SK-N-SH (cell line): ENCODE measurements at regions not wholly inside any gene's neighbourhood (a gene's known extent, or its start where the extent isn't known, plus 50 kb on each side); places are given as distances from the start of the nearest gene placed in this dataset.

Experiments
- CTCF ChIA-PET: fragments of 300-600, 350-600 bp; formaldehyde crosslinking; extraction: SDS; loops from one replicate; lab custom pipeline; 2021; lab: Yijun Ruan, JAX
- POLR2A ChIA-PET: fragments of 350-600 bp; sonication (Branson Sonifier 250); formaldehyde crosslinking; extraction: SDS; loops from one replicate; lab custom pipeline; 2020; ENCODE audit warnings: antibody characterized with exemption, inconsistent platforms; lab: Yijun Ruan, JAX
- DNase-seq: peaks from one replicate; pipeline ENCODE4 v3.0.0; 2012
- H2AFZ ChIP-seq: fragments of 200-600 bp; sonication (generic); 2 replicates; pipeline ENCODE4 v1.8.1; 2016; ENCODE audit warnings: antibody characterized with exemption, mild to moderate bottlenecking, low read depth
- H3F3A ChIP-seq: fragments of 200-600 bp; sonication (generic); replicated peaks from 2 replicates; pipeline ENCODE3; 2016; ENCODE audit warnings: antibody characterized with exemption, mild to moderate bottlenecking; ENCODE audit not compliant: insufficient read depth
- H3K27ac ChIP-seq, 2 experiments: fragments of 200-500 bp in 1 of 2; fragments of 200-600 bp in 1 of 2; sonication (Bioruptor generic) in 1 of 2; sonication (generic), shearing (Covaris generic) in 1 of 2; 2 replicates each; pipeline versions ENCODE4 v1.5.1 to v1.6.1; 2014 to 2016; ENCODE audit warnings: low read depth in 2 of 2, inconsistent platforms in 1 of 2, low read length in 1 of 2, mild to moderate bottlenecking in 1 of 2, mixed read lengths in 1 of 2
- H3K27me3 ChIP-seq: fragments of 200-600 bp; sonication (generic), shearing (Covaris generic); 2 replicates; pipeline ENCODE4 v1.6.1; 2016; ENCODE audit warnings: mixed run types; ENCODE audit not compliant: insufficient read depth
- H3K36me3 ChIP-seq, 2 experiments: fragments of 200-500 bp in 1 of 2; fragments of 200-600 bp in 1 of 2; sonication (Bioruptor generic) in 1 of 2; sonication (generic) in 1 of 2; replicated peaks in 1 of 2; 2 replicates each; pipeline versions ENCODE3 to v1.5.1; 2014 to 2016; ENCODE audit warnings: low read length in 1 of 2, mild to moderate bottlenecking in 1 of 2; ENCODE audit not compliant: insufficient read depth in 2 of 2, control insufficient read depth in 1 of 2
- H3K4me1 ChIP-seq, 2 experiments: fragments of 200-500 bp in 1 of 2; fragments of 200-600 bp in 1 of 2; sonication (Bioruptor generic) in 1 of 2; sonication (generic), shearing (Covaris generic) in 1 of 2; 2 replicates each; pipeline versions ENCODE4 v1.5.1 to v1.6.1; 2014 to 2016; ENCODE audit warnings: low read depth in 1 of 2, low read length in 1 of 2, mixed run types in 1 of 2; ENCODE audit not compliant: insufficient read depth in 2 of 2, control insufficient read depth in 1 of 2
- H3K4me2 ChIP-seq: fragments of 200-600 bp; sonication (generic), shearing (Covaris generic); 2 replicates; pipeline ENCODE4 v1.6.1; 2017; ENCODE audit warnings: mixed run types
- H3K4me3 ChIP-seq, 2 experiments: fragments of 200-500 bp in 1 of 2; fragments of 200-600 bp in 1 of 2; sonication (Bioruptor generic) in 1 of 2; sonication (generic), shearing (Covaris generic) in 1 of 2; 2 replicates each; pipeline versions ENCODE4 v1.5.1 to v1.8.1; 2014 to 2016; ENCODE audit warnings: low read depth in 2 of 2, inconsistent platforms in 1 of 2, low read length in 1 of 2, mild to moderate bottlenecking in 1 of 2, mixed read lengths in 1 of 2, moderate library complexity in 1 of 2
- H3K79me2 ChIP-seq: fragments of 200-600 bp; sonication (generic); 2 replicates; pipeline ENCODE4 v1.8.1; 2017; ENCODE audit warnings: mild to moderate bottlenecking; ENCODE audit not compliant: insufficient read depth
- H3K9ac ChIP-seq: fragments of 200-600 bp; sonication (generic); 2 replicates; pipeline ENCODE4 v1.6.1; 2017; ENCODE audit warnings: mixed run types
- H3K9me2 ChIP-seq: fragments of 200-600 bp; sonication (generic); 2 replicates; pipeline ENCODE4 v1.6.1; 2017; ENCODE audit warnings: mixed run types
- H3K9me3 ChIP-seq: fragments of 200-600 bp; sonication (generic); 2 replicates; pipeline ENCODE4 v1.6.1; 2017; ENCODE audit warnings: mixed run types, mild to moderate bottlenecking, moderate library complexity
- H4K20me1 ChIP-seq: fragments of 200-600 bp; sonication (generic); 2 replicates; pipeline ENCODE4 v1.6.1; 2017; ENCODE audit warnings: mild to moderate bottlenecking, mixed run types; ENCODE audit not compliant: insufficient read depth
- CHD2 ChIP-seq: fragments of 150-350 bp; IDR thresholded peaks from 2 replicates; pipeline ENCODE4 v1.6.1; 2018; ENCODE audit warnings: low read length; ENCODE audit not compliant: partially characterized antibody
- EP300 ChIP-seq, 2 experiments: IDR thresholded peaks; 2 replicates each; pipeline versions ENCODE4 v1.4.0 to v1.6.1; 2012; ENCODE audit warnings: borderline replicate concordance in 1 of 2, low read depth in 1 of 2, low read length in 1 of 2
- EZH2phosphoT487 ChIP-seq: fragments of 200-600 bp; sonication (generic); IDR thresholded peaks from 2 replicates; pipeline ENCODE4 v1.6.1; 2017; ENCODE audit warnings: low read depth, mixed run types, mild to moderate bottlenecking, antibody characterized with exemption, moderate library complexity, borderline replicate concordance
- FOSL2 ChIP-seq: IDR thresholded peaks from 2 replicates; pipeline ENCODE4 v1.4.0; 2012; ENCODE audit warnings: low read depth, mild to moderate bottlenecking, moderate library complexity, borderline replicate concordance
- FOXJ3 ChIP-seq: sonication (generic); formaldehyde crosslinking; IDR thresholded peaks from 2 replicates; pipeline ENCODE4 v1.5.1; 2020; ENCODE audit warnings: mild to moderate bottlenecking, missing genetic modification reagents
- FOXM1 ChIP-seq: IDR thresholded peaks from 2 replicates; pipeline ENCODE4 v1.4.0; 2012; ENCODE audit warnings: low read depth, mild to moderate bottlenecking
- GABPA ChIP-seq: IDR thresholded peaks from 2 replicates; pipeline ENCODE4 v1.4.0; 2012; ENCODE audit warnings: low read depth, mild to moderate bottlenecking
- GATA2 ChIP-seq: sonication (generic); formaldehyde crosslinking; IDR thresholded peaks from 2 replicates; pipeline ENCODE4 v1.5.0; 2020; ENCODE audit warnings: mild to moderate bottlenecking, missing genetic modification reagents
- JUND ChIP-seq: IDR thresholded peaks from 2 replicates; pipeline ENCODE4 v1.4.0; 2012
- MEF2A ChIP-seq: IDR thresholded peaks from 2 replicates; pipeline ENCODE4 v1.4.0; 2012; ENCODE audit warnings: low read depth, borderline replicate concordance
- MXI1 ChIP-seq: IDR thresholded peaks from 2 replicates; pipeline ENCODE4 v1.6.1; 2012; ENCODE audit warnings: mild to moderate bottlenecking, low read depth, low read length, improper control_type of control experiment
- NFIC ChIP-seq: IDR thresholded peaks from 2 replicates; pipeline ENCODE4 v1.4.0; 2012; ENCODE audit warnings: borderline replicate concordance
- POLR2AphosphoS5 ChIP-seq: IDR thresholded peaks from 2 replicates; pipeline ENCODE4 v1.6.1; 2012; ENCODE audit warnings: low read depth, low read length
- RAD21 ChIP-seq: IDR thresholded peaks from 2 replicates; pipeline ENCODE4 v1.6.1; 2012; ENCODE audit warnings: mild to moderate bottlenecking, low read length
- RXRA ChIP-seq: IDR thresholded peaks from 2 replicates; pipeline ENCODE4 v1.4.0; 2012; ENCODE audit warnings: low read depth, mild to moderate bottlenecking, borderline replicate concordance
- SIN3A ChIP-seq: IDR thresholded peaks from 2 replicates; pipeline ENCODE4 v1.6.1; 2012; ENCODE audit warnings: low read depth, mild to moderate bottlenecking, low read length, moderate library complexity, borderline replicate concordance
- SMC3 ChIP-seq: IDR thresholded peaks from 2 replicates; pipeline ENCODE4 v1.6.1; 2012; ENCODE audit warnings: low read depth, low read length, improper control_type of control experiment
- TCF12 ChIP-seq: IDR thresholded peaks from 2 replicates; pipeline ENCODE4 v1.4.0; 2012
- TEAD4 ChIP-seq: IDR thresholded peaks from 2 replicates; pipeline ENCODE4 v1.4.0; 2012; ENCODE audit warnings: mild to moderate bottlenecking, borderline replicate concordance; ENCODE audit not compliant: insufficient read depth
- YY1 ChIP-seq: IDR thresholded peaks from 2 replicates; pipeline ENCODE4 v1.4.0; 2012; ENCODE audit warnings: low read depth, mild to moderate bottlenecking
- WGBS: methylation state at CpG from one replicate; pipeline ENCODE4 v1.1.6; 2017; ENCODE audit warnings: low lambda C conversion rate; 5-methylcytosine and 5-hydroxymethylcytosine counted together
- TF ChIP-seq, protein P1 (sequence below): fragments of 150-350 bp; IDR thresholded peaks from 2 replicates; pipeline ENCODE4 v1.6.1; 2017; ENCODE audit warnings: antibody characterized with exemption, low read length, low read depth, borderline replicate concordance

DNA sequence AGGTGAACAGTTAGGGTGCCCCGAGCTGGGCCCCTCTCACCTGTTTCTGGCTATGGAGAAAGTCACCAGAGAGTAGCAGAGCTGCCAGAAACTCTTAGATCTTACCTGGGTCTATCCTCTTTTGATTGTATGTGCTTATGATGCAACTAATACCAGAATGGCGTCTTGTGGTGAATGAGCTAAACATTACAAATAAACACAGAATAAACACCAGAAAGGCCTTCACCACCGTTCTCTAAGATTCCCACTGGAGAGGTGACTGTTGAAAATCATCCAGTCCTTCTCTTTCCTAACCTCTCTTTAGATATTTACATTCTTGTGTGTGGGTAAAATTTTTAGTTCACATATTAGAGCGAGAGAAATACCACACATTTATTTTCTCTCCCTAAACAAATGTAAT, 241.7 kb upstream of the GAS1 start:
- no peaks in the 10 kb centered on the region for H3K27me3 ChIP-seq
- H3K4me3 ChIP-seq: no peak overlapping the region
- no peaks in the 10 kb centered on the region for H3K9me2 ChIP-seq
- H3K79me2 ChIP-seq: no peaks in the 10 kb centered on the region
- 86% methylated on average over 4 of the region's 4 CpGs for WGBS
- H3K9ac ChIP-seq: no peak overlapping the region
- no peak for DNase-seq
- ChIA-PET POLR2A (no interaction called here), CTCF (interaction anchor here (0.7 kb wide), 1 partner anchor 19 kb away, joined by 3 read pairs; no protein-coding TSS in a partner anchor)
- H4K20me1 ChIP-seq: no peaks in the 10 kb centered on the region
- no peaks in the 10 kb centered on the region for H3K9me3 ChIP-seq
- peaks cover 12% of the 10 kb centered on the region for H3F3A ChIP-seq
- H3K27ac ChIP-seq: no peak overlapping the region
- no peaks in the 10 kb centered on the region for H3K36me3 ChIP-seq
- H3K4me1 ChIP-seq: peaks cover 0 to 20% of the 10 kb centered on the region in 2 experiments; a peak in 3 of 4 replicates
- no peak overlapping the region for H3K4me2 ChIP-seq
- H2AFZ ChIP-seq: no peak overlapping the region
- TF ChIP-seq JUND (no peak), GABPA (no peak), MXI1 (no peak), RAD21 (no peak), CHD2 (no peak)
- TF ChIP-seq, protein P1, sequence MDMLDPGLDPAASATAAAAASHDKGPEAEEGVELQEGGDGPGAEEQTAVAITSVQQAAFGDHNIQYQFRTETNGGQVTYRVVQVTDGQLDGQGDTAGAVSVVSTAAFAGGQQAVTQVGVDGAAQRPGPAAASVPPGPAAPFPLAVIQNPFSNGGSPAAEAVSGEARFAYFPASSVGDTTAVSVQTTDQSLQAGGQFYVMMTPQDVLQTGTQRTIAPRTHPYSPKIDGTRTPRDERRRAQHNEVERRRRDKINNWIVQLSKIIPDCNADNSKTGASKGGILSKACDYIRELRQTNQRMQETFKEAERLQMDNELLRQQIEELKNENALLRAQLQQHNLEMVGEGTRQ: no peak
- TF ChIP-seq, all 33 proteins: peak for 0

DNA sequence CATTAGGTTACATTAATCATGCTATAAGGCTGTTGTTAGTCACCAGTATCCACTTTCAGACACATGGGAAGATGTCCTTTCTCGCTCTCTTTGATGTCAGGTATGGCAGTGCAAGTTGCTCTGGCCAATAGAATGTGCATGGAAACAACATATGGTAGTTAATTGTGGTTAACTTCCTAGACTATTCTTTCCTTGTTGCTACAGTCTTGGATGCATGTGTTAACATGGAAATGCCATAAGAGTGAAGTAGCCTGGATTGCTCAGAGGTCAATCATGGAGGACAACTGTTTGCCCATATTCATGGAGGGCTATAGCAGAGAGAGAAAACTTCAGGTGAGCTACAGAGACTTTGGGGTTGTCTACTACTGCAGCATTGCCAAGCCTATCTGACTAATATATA, 245.8 kb upstream of the GAS1 start:
- Histone ChIP-seq H3K27ac (peak overlapping the region; percentile 92 to 93), H3F3A (peaks cover 25% of the 10 kb centered on the region), H3K79me2 (no peaks in the 10 kb centered on the region), H4K20me1 (no peaks in the 10 kb centered on the region), H3K9me3 (no peaks in the 10 kb centered on the region), H3K9ac (peak overlapping the region; percentile 58; the same call in 1 of the 2 replicates), H3K9me2 (no peaks in the 10 kb centered on the region), H3K27me3 (no peaks in the 10 kb centered on the region), H2AFZ (peak overlapping the region; percentile 49; the same call in 1 of the 2 replicates), H3K36me3 (no peaks in the 10 kb centered on the region), H3K4me3 (no peak overlapping the region), H3K4me1 (peaks cover 0 to 20% of the 10 kb centered on the region in 2 experiments; a peak in 3 of 4 replicates), H3K4me2 (peak overlapping the region; percentile 63; the same call in 1 of the 2 replicates)
- POLR2A ChIA-PET: no interaction called here
- DNase-seq: no peak
- CTCF ChIA-PET: interaction anchor here (1.0 kb wide), 1 partner anchor 91 kb away, joined by 3 read pairs; no protein-coding TSS in a partner anchor
- no peak for TF ChIP-seq EP300 (IDR thresholded peaks at IDR 0.05; ENCODE audit: borderline replicate concordance in 1 of 2, low read depth in 1 of 2, low read length in 1 of 2)
- no peak for TF ChIP-seq JUND
- no peak for TF ChIP-seq SIN3A
- TF ChIP-seq GABPA: no peak
- 77% methylated on average over 1 of the region's 1 CpG for WGBS

DNA sequence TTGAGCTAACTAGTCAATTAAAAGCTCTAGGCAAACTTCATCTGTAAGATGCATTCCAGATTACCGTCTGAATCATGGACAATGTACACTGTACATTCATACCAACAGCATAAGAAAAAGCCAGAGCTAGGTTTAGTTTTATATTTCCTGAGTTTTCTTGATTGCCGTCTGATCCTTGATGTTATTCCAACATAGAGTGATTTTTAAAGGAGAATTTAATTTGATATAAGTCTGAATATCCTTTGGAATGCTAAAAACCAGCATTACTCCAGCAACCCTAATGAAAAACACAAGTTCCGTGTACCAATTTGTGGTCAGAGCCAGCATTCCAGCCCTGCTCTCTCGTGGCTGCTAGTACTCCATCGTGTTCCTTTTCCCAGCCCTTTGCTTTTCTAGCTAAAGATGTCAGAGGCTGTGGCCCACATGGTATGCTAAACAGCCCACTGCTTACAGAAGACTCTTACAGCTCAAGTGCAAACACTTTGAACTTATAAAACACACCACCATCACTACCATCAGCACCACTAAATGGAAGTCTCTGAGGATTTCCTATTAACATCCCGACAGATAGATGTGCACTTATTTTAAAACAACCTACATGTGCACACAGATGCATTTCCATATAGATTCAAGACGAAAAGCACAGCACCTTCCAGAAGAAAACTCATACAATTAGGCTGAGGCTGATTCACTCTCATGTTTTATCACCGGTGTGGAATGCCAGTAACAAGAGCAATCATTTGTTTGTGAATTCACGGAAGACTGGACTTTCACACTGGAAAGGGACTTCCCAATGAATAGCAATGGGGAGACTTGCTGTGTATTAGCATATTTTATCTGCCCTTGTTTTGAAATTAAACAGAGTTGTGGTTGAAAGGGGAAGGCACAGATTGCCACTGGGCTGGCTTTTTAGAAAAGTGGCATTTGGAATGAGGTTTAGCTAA, 246.9 kb upstream of the GAS1 start:
- WGBS: 10% methylated on average over 9 of the region's 9 CpGs
- Histone ChIP-seq H2AFZ (peak overlapping the region; percentile 49; the same call in 1 of the 2 replicates), H3K4me1 (peaks cover 0 to 20% of the 10 kb centered on the region in 2 experiments; a peak in 3 of 4 replicates), H3K9me2 (no peaks in the 10 kb centered on the region), H3K36me3 (no peaks in the 10 kb centered on the region), H3K79me2 (no peaks in the 10 kb centered on the region), H3K27ac (peak overlapping the region; percentile 92 to 93), H3K27me3 (no peaks in the 10 kb centered on the region), H3K9ac (peak overlapping the region; percentile 58), H3K4me2 (peak overlapping the region; percentile 63), H4K20me1 (no peaks in the 10 kb centered on the region), H3K4me3 (peak overlapping the region in 1 of 2 experiments; percentile 1; a peak in 1 of 4 replicates), H3K9me3 (no peaks in the 10 kb centered on the region), H3F3A (peaks cover 27% of the 10 kb centered on the region)
- CTCF ChIA-PET: interaction anchor here (1.0 to 1.1 kb wide), 2 partner anchors 22 to 92 kb away, joined by 3 to 4 read pairs; no protein-coding TSS in a partner anchor
- no peak for DNase-seq
- POLR2A ChIA-PET: no interaction called here
- peak; percentile 61 to 85 for TF ChIP-seq EP300 (IDR thresholded peaks at IDR 0.05; ENCODE audit: borderline replicate concordance in 1 of 2, low read depth in 1 of 2, low read length in 1 of 2)
- no peak for TF ChIP-seq MEF2A
- TF ChIP-seq GABPA: 0 out of 2 replicates have a peak, but pooled peaks have one; percentile 17
- TF ChIP-seq EZH2phosphoT487: no peak
- peak; percentile 83 for TF ChIP-seq POLR2AphosphoS5
- TF ChIP-seq RXRA: no peak
- peak; percentile 27; the same call in 1 of the 2 replicates for TF ChIP-seq YY1
- peak; percentile 62 for TF ChIP-seq JUND
- TF ChIP-seq TCF12: peak; percentile 94
- no peak for TF ChIP-seq FOXJ3 (CRISPR knock-in tag)
- TF ChIP-seq NFIC: peak; percentile 68; the same call in 1 of the 2 replicates
- TF ChIP-seq SMC3: no peak
- peak; percentile 92 for TF ChIP-seq TEAD4
- peak; percentile 72; the same call in 1 of the 2 replicates for TF ChIP-seq FOSL2
- no peak for TF ChIP-seq GATA2 (CRISPR knock-in tag)
- peak; percentile 83 for TF ChIP-seq FOXM1
